ENCODE measurements at regions not wholly inside any gene's neighbourhood (a gene's known extent, or its start where the extent isn't known, plus 50 kb on each side); places are given as distances from the start of the nearest gene placed in this dataset.

DNA sequence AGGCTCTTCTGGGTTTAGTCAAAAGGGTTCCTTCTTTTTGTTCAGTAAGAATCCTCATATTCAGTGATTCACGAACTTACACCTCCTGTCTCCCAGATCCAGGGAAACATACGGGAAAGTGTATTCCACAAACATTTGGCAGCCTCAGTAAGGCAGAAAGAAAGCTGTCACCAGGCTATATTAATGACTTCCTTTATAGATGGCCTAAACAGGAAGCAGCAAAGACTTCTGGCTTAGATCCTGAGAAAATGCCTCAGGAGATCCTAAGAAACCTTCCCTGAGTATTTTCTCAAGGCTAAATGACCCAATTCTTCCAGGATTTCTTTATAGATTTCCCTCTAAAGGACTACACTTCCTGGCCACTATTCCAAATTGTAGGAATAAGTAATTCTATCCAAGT is 1995.5 kb upstream of the CELF4 start:
- H3K9me3 Mint-ChIP-seq: peaks cover 7% of the 10 kb centered on the region
- no peaks in the 10 kb centered on the region for H3K4me1 Mint-ChIP-seq (ENCODE audit: low read depth)
- no peaks in the 10 kb centered on the region for H3K27me3 Mint-ChIP-seq (ENCODE audit: low read depth)
- H3K4me3 Mint-ChIP-seq: no peak overlapping the region
- H3K27ac Mint-ChIP-seq: no peak overlapping the region
- no peaks in the 10 kb centered on the region for H3K36me3 Mint-ChIP-seq (ENCODE audit: low read depth)

DNA sequence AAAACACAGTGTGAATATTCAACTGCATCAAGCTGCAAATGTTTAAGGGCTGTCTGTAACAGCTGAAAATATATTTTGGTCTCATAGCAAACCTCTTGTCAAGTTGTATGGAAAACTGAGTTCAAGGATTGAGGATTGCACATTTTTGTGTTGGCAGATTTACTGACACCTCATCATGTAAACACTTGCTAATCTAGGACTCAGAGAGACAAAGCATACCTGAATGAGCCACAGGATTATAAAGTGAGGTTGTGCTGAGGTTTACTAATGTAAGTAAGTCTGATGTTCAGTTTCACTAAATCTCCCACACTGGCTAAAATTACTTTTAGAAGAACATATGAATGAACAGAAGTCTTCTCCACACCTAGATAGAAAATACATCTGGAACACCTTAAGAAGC is 1993.1 kb upstream of the CELF4 start:
- no peaks in the 10 kb centered on the region for H3K27me3 Mint-ChIP-seq (ENCODE audit: low read depth)
- H3K4me1 Mint-ChIP-seq (ENCODE audit: low read depth): no peaks in the 10 kb centered on the region
- no peak overlapping the region for H3K27ac Mint-ChIP-seq
- no peak overlapping the region for H3K4me3 Mint-ChIP-seq
- no peaks in the 10 kb centered on the region for H3K9me3 Mint-ChIP-seq
- H3K36me3 Mint-ChIP-seq (ENCODE audit: low read depth): no peaks in the 10 kb centered on the region

DNA sequence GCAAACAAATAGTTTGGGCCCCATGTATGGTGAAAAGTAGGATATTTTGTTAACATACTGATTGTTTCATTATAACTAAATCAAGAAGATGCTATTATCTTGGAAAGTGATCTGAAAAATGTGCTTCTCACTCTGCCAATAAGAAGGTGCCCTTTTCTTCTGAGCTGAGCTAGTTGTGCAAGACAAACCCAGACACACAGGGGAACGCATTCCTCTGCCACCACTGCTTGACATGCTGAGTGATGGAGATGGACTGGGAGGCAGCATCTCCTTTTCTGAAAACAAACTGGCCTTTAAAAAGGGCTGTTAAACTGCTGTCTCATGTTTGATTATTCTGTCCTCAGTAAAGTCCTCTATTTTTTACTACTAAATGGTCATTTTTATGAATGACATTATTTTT is 1989.9 kb upstream of the CELF4 start:
- Mint-ChIP-seq H3K27me3 (ENCODE audit: low read depth) (no peaks in the 10 kb centered on the region), H3K36me3 (ENCODE audit: low read depth) (no peaks in the 10 kb centered on the region), H3K4me3 (no peak overlapping the region), H3K9me3 (no peaks in the 10 kb centered on the region), H3K27ac (no peak overlapping the region), H3K4me1 (ENCODE audit: low read depth) (no peaks in the 10 kb centered on the region)

DNA sequence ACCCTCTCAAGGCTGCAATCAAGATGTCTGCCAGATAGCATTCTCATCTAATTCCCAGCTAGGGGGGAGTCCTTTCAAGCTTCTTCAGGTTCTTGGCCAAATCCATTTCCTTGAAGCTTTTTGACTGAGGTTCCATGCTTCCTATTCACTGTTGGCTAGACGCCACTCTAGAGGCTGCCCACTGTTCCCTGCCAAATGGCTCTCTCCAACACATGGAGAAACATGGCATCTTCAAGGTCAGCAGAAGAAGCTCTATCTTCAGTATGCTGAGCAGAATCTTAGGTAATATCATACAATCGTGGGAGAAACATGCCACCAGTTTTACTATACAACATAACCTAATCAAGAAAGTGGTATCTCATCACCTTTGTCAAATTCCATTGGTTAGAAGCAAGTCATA is 1985.1 kb upstream of the CELF4 start:
- Mint-ChIP-seq H3K27ac (no peak overlapping the region), H3K27me3 (ENCODE audit: low read depth) (no peaks in the 10 kb centered on the region), H3K4me3 (no peak overlapping the region), H3K36me3 (ENCODE audit: low read depth) (no peaks in the 10 kb centered on the region), H3K4me1 (ENCODE audit: low read depth) (no peaks in the 10 kb centered on the region), H3K9me3 (no peaks in the 10 kb centered on the region)

DNA sequence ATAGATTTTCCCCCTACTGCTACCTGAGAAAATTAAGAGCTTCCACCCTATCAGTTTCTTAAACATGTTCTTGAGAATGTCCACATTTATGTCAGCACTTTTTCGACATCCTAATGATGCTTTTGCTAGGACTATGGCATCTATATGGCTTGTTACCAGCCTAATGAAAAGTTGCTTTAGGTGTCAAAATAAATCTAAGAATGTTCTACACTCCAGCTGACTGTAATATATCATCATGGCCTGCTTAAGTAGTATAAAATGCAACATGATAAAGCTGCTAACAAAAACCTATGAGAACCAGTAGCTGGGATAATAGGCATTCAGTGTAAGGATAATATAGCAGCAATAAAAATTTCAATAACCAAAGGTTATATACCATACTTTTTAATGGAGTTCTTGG is 1983.5 kb upstream of the CELF4 start:
- no peaks in the 10 kb centered on the region for H3K36me3 Mint-ChIP-seq (ENCODE audit: low read depth)
- H3K9me3 Mint-ChIP-seq: no peaks in the 10 kb centered on the region
- H3K27ac Mint-ChIP-seq: no peak overlapping the region
- no peaks in the 10 kb centered on the region for H3K27me3 Mint-ChIP-seq (ENCODE audit: low read depth)
- H3K4me3 Mint-ChIP-seq: no peak overlapping the region
- no peaks in the 10 kb centered on the region for H3K4me1 Mint-ChIP-seq (ENCODE audit: low read depth)

DNA sequence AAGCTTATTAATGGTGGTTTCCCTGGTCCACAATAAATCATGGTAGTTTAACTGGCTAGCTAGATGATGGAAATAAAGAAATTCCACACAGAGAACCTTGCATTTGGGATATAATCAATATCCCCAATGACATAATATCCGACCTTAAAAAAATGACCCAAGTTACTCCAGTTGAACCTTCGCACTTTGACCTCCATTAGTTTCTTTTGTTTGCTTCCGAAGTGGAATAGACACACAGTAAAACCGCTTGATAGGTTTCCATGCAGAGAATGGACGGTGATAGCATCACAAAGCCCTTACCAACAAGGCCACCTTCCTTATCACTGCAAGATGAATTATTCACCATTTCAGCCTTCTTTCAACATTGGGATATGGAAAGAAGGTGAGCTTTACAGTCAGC is 1966.1 kb upstream of the CELF4 start:
- Mint-ChIP-seq H3K4me1 (ENCODE audit: low read depth) (no peaks in the 10 kb centered on the region), H3K27me3 (ENCODE audit: low read depth) (no peaks in the 10 kb centered on the region), H3K27ac (no peak overlapping the region), H3K4me3 (no peak overlapping the region), H3K36me3 (ENCODE audit: low read depth) (no peaks in the 10 kb centered on the region), H3K9me3 (peaks cover 4% of the 10 kb centered on the region)

DNA sequence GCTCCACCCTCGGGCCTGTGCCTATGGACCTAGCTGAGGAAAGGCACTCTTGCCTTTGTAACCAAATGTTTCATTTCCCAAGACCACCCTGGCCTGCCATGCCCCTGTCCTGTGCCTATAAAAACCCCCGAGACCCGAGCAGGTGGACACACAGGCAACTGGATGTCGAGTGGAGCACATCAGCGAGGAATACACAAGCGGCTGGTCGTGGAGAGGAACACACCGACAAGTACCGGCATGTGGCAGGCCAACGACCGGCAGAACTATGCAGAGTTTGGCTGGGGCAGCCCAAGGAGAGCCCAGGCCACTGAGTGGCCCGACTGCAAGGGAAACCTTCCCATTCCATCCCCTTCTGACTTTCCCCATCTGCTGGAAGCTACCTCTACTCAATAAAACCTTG is 1963.8 kb upstream of the CELF4 start:
- no peaks in the 10 kb centered on the region for H3K4me1 Mint-ChIP-seq (ENCODE audit: low read depth)
- H3K4me3 Mint-ChIP-seq: no peak overlapping the region
- H3K27me3 Mint-ChIP-seq (ENCODE audit: low read depth): no peaks in the 10 kb centered on the region
- H3K9me3 Mint-ChIP-seq: peaks cover 4% of the 10 kb centered on the region
- H3K27ac Mint-ChIP-seq: no peak overlapping the region
- no peaks in the 10 kb centered on the region for H3K36me3 Mint-ChIP-seq (ENCODE audit: low read depth)

DNA sequence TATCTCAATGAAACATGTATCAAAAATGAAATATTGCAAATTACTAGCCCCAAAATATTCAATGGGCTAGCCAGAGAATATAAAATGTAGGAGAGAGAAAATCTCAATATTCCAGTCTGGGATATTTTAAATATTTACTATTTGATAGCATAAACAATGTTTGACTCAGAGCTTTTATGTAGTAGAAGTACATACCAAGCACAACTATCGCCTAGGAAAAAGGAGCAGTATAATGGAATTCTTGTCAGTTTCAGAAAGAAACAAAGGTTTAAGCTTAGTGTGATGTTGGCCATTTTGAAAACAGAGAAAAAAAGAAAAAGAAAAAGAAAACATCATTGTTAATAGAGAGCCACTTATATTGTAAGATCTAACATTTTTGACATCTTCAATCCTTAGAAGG is 1961.9 kb upstream of the CELF4 start:
- peaks cover 4% of the 10 kb centered on the region for H3K9me3 Mint-ChIP-seq
- H3K36me3 Mint-ChIP-seq (ENCODE audit: low read depth): no peaks in the 10 kb centered on the region
- no peak overlapping the region for H3K27ac Mint-ChIP-seq
- H3K27me3 Mint-ChIP-seq (ENCODE audit: low read depth): no peaks in the 10 kb centered on the region
- H3K4me1 Mint-ChIP-seq (ENCODE audit: low read depth): no peaks in the 10 kb centered on the region
- H3K4me3 Mint-ChIP-seq: no peak overlapping the region

DNA sequence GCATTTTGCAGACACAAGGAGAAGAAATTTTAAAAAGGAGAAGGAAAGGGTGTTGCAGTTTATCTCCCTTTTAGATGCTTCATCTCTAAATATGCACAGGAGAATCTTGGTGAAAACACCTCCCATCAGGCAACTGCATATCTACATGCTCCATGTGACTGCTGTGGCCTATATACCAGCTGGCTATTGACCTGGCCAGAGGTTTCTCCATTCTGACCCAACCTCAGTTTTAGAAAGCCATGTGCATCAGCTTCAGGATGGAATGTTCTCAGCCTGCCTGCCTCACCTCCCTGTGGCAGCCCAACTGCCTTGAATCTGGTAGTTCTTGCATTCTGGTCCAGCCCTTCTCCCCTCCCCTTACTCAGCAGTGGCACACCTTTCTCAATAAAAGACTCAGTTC is 1958.8 kb upstream of the CELF4 start:
- Mint-ChIP-seq H3K36me3 (ENCODE audit: low read depth) (no peaks in the 10 kb centered on the region), H3K4me3 (no peak overlapping the region), H3K4me1 (ENCODE audit: low read depth) (no peaks in the 10 kb centered on the region), H3K9me3 (no peaks in the 10 kb centered on the region), H3K27ac (no peak overlapping the region), H3K27me3 (ENCODE audit: low read depth) (no peaks in the 10 kb centered on the region)

DNA sequence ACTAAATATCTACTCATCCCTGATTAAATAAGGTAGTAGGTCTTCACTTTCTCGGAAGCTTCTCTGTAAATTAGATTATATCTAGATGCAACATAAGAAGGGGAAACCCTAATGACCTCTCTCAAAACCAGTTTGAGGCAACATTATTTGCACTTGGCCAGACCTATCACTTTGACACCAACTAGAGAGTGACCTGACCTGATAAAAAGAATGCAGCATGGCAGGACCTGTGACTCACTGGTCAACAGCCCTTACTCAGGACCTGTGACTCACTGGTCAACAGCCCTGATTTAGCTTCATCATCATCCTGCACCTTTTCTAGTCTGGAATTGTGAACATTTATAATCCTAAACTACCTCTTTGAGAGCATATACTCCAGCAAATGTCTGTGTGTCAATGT is 1957.7 kb upstream of the CELF4 start:
- H3K27me3 Mint-ChIP-seq (ENCODE audit: low read depth): no peaks in the 10 kb centered on the region
- no peaks in the 10 kb centered on the region for H3K36me3 Mint-ChIP-seq (ENCODE audit: low read depth)
- H3K9me3 Mint-ChIP-seq: no peaks in the 10 kb centered on the region
- no peaks in the 10 kb centered on the region for H3K4me1 Mint-ChIP-seq (ENCODE audit: low read depth)
- H3K27ac Mint-ChIP-seq: no peak overlapping the region
- no peak overlapping the region for H3K4me3 Mint-ChIP-seq

DNA sequence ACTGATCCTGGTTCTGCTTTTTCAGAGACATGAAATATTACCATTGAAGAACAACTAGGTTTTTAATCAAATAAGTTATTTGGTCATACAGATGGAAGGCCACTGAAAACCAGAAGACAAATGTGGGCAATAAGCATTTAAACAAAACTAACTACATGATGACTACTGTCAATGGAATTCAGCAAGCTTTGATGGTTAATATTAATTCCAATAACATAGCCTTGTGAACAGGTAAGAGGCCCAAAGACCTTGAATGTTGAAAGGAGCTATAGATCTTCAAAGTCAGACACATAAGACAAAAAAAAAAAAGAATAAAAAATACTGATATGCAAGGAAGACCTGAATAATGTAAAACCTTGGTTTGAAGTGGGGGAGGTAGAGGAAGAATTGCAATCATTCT is 1955.6 kb upstream of the CELF4 start:
- H3K27ac Mint-ChIP-seq: no peak overlapping the region
- H3K9me3 Mint-ChIP-seq: no peaks in the 10 kb centered on the region
- H3K4me3 Mint-ChIP-seq: no peak overlapping the region
- no peaks in the 10 kb centered on the region for H3K4me1 Mint-ChIP-seq (ENCODE audit: low read depth)
- H3K27me3 Mint-ChIP-seq (ENCODE audit: low read depth): no peaks in the 10 kb centered on the region
- no peaks in the 10 kb centered on the region for H3K36me3 Mint-ChIP-seq (ENCODE audit: low read depth)

DNA sequence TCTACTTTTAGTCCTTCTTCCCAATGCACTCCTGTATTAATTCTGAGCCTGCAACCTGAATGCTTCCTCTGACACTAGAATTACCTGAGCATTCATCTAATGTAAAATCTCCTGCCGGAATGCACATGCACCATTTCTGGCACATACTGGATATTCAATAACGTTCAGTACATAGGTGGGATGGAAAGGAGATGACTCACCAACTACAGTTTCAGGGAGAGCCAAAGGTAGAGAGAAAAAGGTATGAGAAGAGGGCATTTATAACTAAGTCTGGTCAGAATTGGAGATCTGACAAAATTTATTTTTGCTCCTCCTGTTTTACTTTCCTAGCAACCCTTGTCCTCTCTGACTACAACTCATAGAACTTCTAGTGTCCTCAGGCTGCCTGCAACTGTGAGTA is 1954.1 kb upstream of the CELF4 start:
- H3K4me1 Mint-ChIP-seq (ENCODE audit: low read depth): no peaks in the 10 kb centered on the region
- no peaks in the 10 kb centered on the region for H3K27me3 Mint-ChIP-seq (ENCODE audit: low read depth)
- no peaks in the 10 kb centered on the region for H3K9me3 Mint-ChIP-seq
- no peaks in the 10 kb centered on the region for H3K36me3 Mint-ChIP-seq (ENCODE audit: low read depth)
- H3K4me3 Mint-ChIP-seq: no peak overlapping the region
- H3K27ac Mint-ChIP-seq: no peak overlapping the region

DNA sequence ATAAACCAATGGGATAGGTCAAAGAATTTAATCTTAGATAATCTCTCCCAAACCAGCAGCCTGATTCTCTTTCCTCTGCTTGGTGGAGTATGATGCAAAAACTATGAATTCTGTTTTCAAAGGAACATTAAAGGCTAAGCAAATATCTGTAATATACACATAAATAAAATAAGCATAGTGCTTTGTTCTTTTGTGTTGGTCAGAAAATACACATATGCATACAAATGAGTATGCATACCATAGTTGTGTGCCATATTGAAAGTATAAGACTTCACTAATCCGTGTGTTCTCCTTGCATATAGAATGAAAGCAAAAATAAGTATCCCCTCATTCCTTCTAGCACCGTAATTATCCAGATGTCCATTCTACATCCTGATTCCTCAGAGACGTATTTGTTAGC is 1949.7 kb upstream of the CELF4 start:
- H3K36me3 Mint-ChIP-seq (ENCODE audit: low read depth): no peaks in the 10 kb centered on the region
- no peaks in the 10 kb centered on the region for H3K27me3 Mint-ChIP-seq (ENCODE audit: low read depth)
- no peaks in the 10 kb centered on the region for H3K9me3 Mint-ChIP-seq

DNA sequence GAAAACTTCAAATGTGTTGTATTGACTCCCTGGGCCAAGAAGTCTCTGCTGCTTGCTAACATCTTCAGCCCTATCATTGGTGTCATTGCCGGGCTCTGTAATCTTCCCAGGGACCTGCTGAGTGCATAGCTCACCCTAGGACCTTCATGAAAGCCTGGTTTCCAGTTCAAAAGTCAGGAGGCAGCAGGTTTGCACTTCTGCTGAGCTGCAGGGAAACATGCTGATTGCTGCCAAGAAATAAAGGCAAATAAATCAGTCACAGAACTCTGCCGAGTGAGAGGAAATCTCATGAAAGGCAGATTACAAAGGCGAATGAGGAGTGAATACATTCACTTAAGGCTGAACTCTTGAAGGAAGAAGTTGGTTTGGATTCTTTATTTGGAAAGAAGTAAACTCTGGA is 1947.6 kb upstream of the CELF4 start:
- Mint-ChIP-seq H3K4me3 (no peak overlapping the region), H3K27me3 (ENCODE audit: low read depth) (no peaks in the 10 kb centered on the region), H3K9me3 (no peaks in the 10 kb centered on the region), H3K27ac (no peak overlapping the region), H3K4me1 (ENCODE audit: low read depth) (no peaks in the 10 kb centered on the region), H3K36me3 (ENCODE audit: low read depth) (no peaks in the 10 kb centered on the region)

More for the DNA sequence above, 1949.7 kb upstream of the CELF4 start:
- no peaks in the 10 kb centered on the region for H3K4me1 Mint-ChIP-seq (ENCODE audit: low read depth)
- no peak overlapping the region for H3K4me3 Mint-ChIP-seq
- no peak overlapping the region for H3K27ac Mint-ChIP-seq

DNA sequence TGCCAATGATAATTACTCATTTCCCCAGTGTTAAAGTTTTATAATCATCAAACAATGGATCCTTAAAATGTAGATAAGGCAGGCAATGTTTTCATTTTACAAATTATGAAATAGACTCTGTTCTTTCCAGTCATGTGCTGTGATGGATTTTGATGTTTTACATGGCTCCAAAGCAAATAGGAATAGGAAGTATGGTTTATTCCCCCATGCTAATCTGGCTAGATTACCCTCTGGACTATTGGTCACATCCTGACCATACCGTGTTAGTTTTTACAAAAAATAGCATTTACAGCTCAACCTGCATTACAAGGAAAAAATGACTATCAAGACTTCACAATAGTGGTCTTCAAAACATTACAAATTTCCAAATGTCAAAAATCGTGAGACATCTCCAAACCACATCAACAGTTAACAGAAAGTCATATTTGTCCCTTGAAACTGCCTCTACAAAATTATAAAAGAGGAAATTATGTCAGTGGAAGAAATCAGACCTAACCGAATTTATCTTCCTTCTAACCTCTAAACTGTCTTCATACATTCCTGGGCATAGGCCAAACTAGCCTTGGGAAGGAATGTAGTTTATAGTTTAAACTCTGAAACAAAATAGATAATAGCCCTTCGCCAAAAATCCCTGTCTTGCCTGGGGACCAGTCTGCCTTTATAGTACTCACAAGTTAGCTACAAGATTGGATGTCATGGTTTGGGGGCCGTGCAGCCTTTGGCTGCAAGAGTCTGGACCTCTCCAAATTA is 1941.2 kb upstream of the CELF4 start:
- Mint-ChIP-seq H3K27ac (no peak overlapping the region), H3K27me3 (ENCODE audit: low read depth) (no peaks in the 10 kb centered on the region), H3K36me3 (ENCODE audit: low read depth) (no peaks in the 10 kb centered on the region), H3K9me3 (no peaks in the 10 kb centered on the region), H3K4me3 (no peak overlapping the region), H3K4me1 (ENCODE audit: low read depth) (no peaks in the 10 kb centered on the region)

DNA sequence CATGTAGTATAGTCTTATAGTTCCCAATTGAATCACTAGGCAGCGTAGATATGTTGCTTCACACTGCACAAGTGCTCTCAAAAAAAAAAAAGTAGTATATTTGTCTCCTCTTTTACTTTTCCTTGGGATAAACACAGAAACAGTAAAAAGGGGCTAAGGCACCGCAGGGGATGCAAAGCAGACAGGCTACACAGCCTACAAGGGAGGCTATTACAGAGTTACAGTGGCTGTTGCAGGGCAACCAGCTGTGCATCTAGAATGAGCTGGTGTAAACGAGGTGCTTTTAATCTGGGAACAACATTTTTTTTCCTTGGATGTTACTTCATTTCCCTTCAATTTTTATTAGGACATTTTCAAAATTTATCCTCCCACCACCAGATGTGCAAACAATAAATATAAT is 1934.7 kb upstream of the CELF4 start:
- Mint-ChIP-seq H3K27ac (no peak overlapping the region), H3K4me1 (ENCODE audit: low read depth) (no peaks in the 10 kb centered on the region), H3K27me3 (ENCODE audit: low read depth) (no peaks in the 10 kb centered on the region), H3K9me3 (no peaks in the 10 kb centered on the region), H3K4me3 (no peak overlapping the region), H3K36me3 (ENCODE audit: low read depth) (no peaks in the 10 kb centered on the region)

Data from T-helper 1 cell treated with Interleukin-12 subunit alpha and Interleukin-12 subunit beta and Interleukin-4 antibody, amounts not matched to agents 30 μg/mL and 1 μg/mL, for 36 hours (primary cell).